Panc1 (cell line): ENCODE measurements at regions not wholly inside any gene's neighbourhood (a gene's known extent, or its start where the extent isn't known, plus 50 kb on each side); places are given as distances from the start of the nearest gene placed in this dataset.

ENCODE experiments used
- ATAC-seq: fragments of 200-7000 bp; cut with Tn5 transposase; 2 replicates; pipeline ENCODE4 v1.9.1; 2020; ENCODE audit warnings: mild to moderate bottlenecking, moderate library complexity
- BruUV-seq: library from RNA; stranded (reverse); fragments of 400-500 nt; replicated peaks from 2 replicates; lab custom pipeline; 2021; lab: Mats Ljungman, UMichigan
- CTCF ChIA-PET: fragments of 300-600 bp; sonication (Branson Sonifier 250); formaldehyde crosslinking; loops from one replicate; lab custom pipeline; 2022; ENCODE audit warnings: antibody characterized with exemption; lab: Charles Lee
- POLR2A ChIA-PET: fragments of 300-600 bp; sonication (Branson Sonifier 250); formaldehyde crosslinking; loops from one replicate; lab custom pipeline; 2022; ENCODE audit warnings: antibody characterized with exemption; lab: Charles Lee
- DNase-seq: peaks from one replicate; pipeline ENCODE4 v3.0.0-alpha.2; 2010; ENCODE audit warnings: low read depth, low spot score
- H3K27ac ChIP-seq: 2 replicates; pipeline ENCODE4 v1.5.1; 2011; ENCODE audit warnings: mild to moderate bottlenecking, low read length, inconsistent platforms
- H3K27me3 ChIP-seq: fragments of 200-500 bp; sonication (Bioruptor generic); 2 replicates; pipeline ENCODE4 v1.6.0; 2014; ENCODE audit warnings: low read length, inconsistent platforms; ENCODE audit not compliant: control insufficient read depth, insufficient read depth
- H3K36me3 ChIP-seq: fragments of 200-500 bp; sonication (Bioruptor generic); 2 replicates; pipeline ENCODE4 v1.5.1; 2014; ENCODE audit warnings: inconsistent platforms, mild to moderate bottlenecking, low read length, moderate library complexity; ENCODE audit not compliant: control insufficient read depth, insufficient read depth
- H3K4me1 ChIP-seq: 2 replicates; pipeline ENCODE4 v1.5.1; 2011; ENCODE audit warnings: inconsistent platforms, mild to moderate bottlenecking, low read length, moderate library complexity; ENCODE audit not compliant: control insufficient read depth, insufficient read depth
- H3K4me3 ChIP-seq, 2 experiments: 2 replicates each; pipeline ENCODE4 v1.5.1; 2011 to 2012; ENCODE audit warnings: low read depth in 2 of 2, low read length in 2 of 2, mild to moderate bottlenecking in 2 of 2, inconsistent platforms in 1 of 2, moderate library complexity in 1 of 2
- H3K9me3 ChIP-seq: fragments of 200-500 bp; sonication (Bioruptor generic); 2 replicates; pipeline ENCODE4 v1.5.1; 2014; ENCODE audit warnings: low read depth, mild to moderate bottlenecking, inconsistent platforms, low read length, moderate library complexity; ENCODE audit not compliant: control insufficient read depth, insufficient read depth
- CTCF ChIP-seq: fragments of 450-650 bp; IDR thresholded peaks from 2 replicates; pipeline ENCODE4 v1.5.1; 2017; ENCODE audit warnings: mild to moderate bottlenecking
- POLR2AphosphoS5 ChIP-seq: IDR thresholded peaks from 2 replicates; pipeline ENCODE4 v1.6.1; 2012; ENCODE audit warnings: mild to moderate bottlenecking, low read depth, low read length, moderate library complexity
- REST ChIP-seq, 2 experiments: IDR thresholded peaks; 2 replicates each; pipeline ENCODE4 v1.6.1; 2011 to 2012; ENCODE audit warnings: low read depth in 2 of 2, control low read depth in 1 of 2, low read length in 1 of 2, mild to moderate bottlenecking in 1 of 2, moderate library complexity in 1 of 2; ENCODE audit not compliant: insufficient read depth in 1 of 2
- SIN3A ChIP-seq: IDR thresholded peaks from 2 replicates; pipeline ENCODE4 v1.6.1; 2012; ENCODE audit warnings: low read depth, mild to moderate bottlenecking, low read length, moderate library complexity, borderline replicate concordance; ENCODE audit not compliant: insufficient read depth
- TCF7L2 ChIP-seq: IDR thresholded peaks from 2 replicates; pipeline ENCODE4 v1.6.1; 2011; ENCODE audit warnings: mild to moderate bottlenecking, low read depth, low read length, inconsistent platforms
- in situ Hi-C: cut with HindIII; loops from 2 replicates; pipeline ENCODE4 v1.10.0; 2016; ENCODE audit warnings: low sequenced_read_pairs, low pct_unique_long_range_greater_than_20kb
- intact Hi-C: fragments of 100-400 bp; cut with micrococcal nuclease; formaldehyde crosslinking; loops from one replicate; pipeline ENCODE4 v1.10.0; 2022; ENCODE audit not compliant: unreplicated experiment

GRCh38 chr16:86786994-86787393, 208.6 kb downstream of the FOXL1 start:
- Histone ChIP-seq H3K27me3 (no peaks in the 10 kb centered on the region), H3K4me1 (no peaks in the 10 kb centered on the region), H3K9me3 (no peaks in the 10 kb centered on the region), H3K4me3 (no peak overlapping the region), H3K27ac (no peak overlapping the region), H3K36me3 (no peaks in the 10 kb centered on the region)
- ATAC-seq (no peak), DNase-seq (no peak)
- intact Hi-C loops, result no loop called here
- ChIA-PET CTCF (no interaction called here), POLR2A (no interaction called here)
- in situ Hi-C loops, result no loop called here
- TF ChIP-seq SIN3A (no peak), TCF7L2 (no peak), CTCF (no peak)
- BruUV-seq, result no TSS peak

GRCh38 chr16:86787538-86787937, 209.2 kb downstream of the FOXL1 start:
- CTCF ChIA-PET, result interaction anchor here (0.6 kb wide), 1 partner anchor 275 kb away, joined by 3 read pairs; no protein-coding TSS in a partner anchor

More at GRCh38 chr16:86787538-86787937, 209.2 kb downstream of the FOXL1 start:
- no peak overlapping the region for H3K4me3 ChIP-seq
- H3K27ac ChIP-seq, result no peak overlapping the region
- H3K27me3 ChIP-seq, result no peaks in the 10 kb centered on the region
- no peaks in the 10 kb centered on the region for H3K4me1 ChIP-seq
- POLR2A ChIA-PET, result no interaction called here
- intact Hi-C loops, result no loop called here
- TF ChIP-seq CTCF (no peak), POLR2AphosphoS5 (no peak), SIN3A (no peak), TCF7L2 (no peak), REST (IDR thresholded peaks at IDR 0.05; ENCODE audit: insufficient read depth in 1 of 2, low read depth in 2 of 2, low read length in 1 of 2) (no peak)
- no peaks in the 10 kb centered on the region for H3K36me3 ChIP-seq
- in situ Hi-C loops, result no loop called here
- BruUV-seq, result no TSS peak
- DNase-seq (no peak), ATAC-seq (no peak)
- no peaks in the 10 kb centered on the region for H3K9me3 ChIP-seq
